Nucleus accumbens (tissue), 56 donors: ENCODE measurements at regions not wholly inside any gene's neighbourhood (a gene's known extent, or its start where the extent isn't known, plus 50 kb on each side); places are given as distances from the start of the nearest gene placed in this dataset.

ENCODE experiments used
- DNase-seq, 56 donors: peaks; one replicate each; lab custom pipeline; 2025; lab: John Stamatoyannopoulos, UW

- no peak for DNase-seq
Measured at GRCh38 chr1:24995140-24995539, 65.1 kb upstream of the RUNX3 start.

DNA sequence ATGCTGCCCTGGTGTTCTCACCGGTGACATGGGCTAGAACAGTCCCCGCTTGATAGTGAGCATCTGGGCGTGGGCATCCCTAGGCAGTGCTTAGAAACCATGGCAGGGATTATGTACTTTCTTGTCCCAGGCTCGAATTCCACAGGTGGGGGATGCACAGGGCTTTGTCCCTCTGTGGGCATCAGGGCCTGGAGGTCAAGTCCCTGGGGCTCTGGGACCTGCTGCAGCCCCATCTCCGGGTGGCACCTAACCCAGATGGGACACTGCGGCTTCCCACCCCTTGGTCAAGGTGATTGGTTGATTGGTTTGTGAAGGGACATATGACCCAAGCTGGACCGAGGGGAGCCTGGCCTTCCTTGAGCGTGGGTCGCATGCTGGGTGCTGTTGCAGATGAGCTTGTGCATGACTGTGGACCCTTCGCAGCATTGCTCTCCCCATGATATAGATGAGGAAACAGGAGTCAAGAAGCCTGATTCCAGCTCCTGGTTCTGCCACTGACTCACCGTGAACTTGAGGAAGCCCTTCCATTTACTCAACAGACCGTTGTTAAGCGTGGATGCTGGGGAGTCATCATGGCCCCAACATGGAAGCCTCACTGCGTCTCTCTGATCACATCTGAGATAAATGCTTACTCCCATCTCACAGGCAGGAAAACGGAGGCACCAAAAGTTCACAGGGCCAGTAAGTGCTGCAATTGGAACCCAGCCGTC, 64.0 kb upstream of the RUNX3 start:
- no peak for DNase-seq

DNA sequence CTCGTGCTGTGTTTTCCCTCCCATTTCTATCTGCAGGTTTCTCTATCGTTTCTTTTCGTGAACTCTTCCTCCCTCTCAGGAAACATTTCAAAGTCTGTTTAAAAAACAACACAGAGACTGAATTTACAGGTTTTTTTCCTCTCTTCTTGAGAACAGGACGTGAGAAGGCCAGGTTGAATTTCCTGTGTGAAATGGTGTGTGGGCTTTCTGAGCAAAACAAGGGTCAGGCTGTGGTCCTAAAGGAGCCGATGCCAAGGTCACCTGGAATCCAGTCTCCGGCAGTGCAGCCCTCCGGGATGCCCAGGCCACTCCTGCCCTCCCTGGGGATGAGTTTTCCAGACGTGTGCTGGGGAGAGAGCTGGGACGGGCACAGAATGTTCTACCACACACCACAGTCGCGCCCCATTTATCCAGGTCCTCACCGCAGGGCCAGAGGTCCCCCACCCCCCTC, 62.7 kb upstream of the RUNX3 start:
- DNase-seq: no peak

- DNase-seq: no peak
Measured at GRCh38 chr1:24992124-24992760, 62.2 kb upstream of the RUNX3 start.

DNA sequence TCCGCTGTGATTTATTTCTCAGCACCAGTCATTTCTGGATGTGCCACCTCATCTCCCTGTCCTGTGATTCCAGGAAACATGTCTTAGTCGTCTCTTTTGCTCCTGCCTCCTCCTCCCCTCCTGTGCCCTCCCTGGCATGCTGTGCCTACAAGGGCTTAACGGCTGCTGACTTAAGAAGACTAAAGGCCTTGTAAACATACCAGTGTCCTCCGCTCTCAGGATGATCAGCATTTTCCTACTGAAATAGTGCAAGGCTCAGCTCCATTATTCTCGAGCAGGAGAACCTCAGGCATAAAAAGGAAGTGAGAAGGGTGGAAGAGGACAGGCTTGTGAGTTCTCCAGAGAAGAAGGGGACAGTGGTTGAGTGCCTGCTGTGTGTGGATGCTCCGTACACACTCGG, 61.6 kb upstream of the RUNX3 start:
- DNase-seq: no peak

GRCh38 chr1:24990779-24991641, 60.9 kb upstream of the RUNX3 start:
- no peak for DNase-seq

GRCh38 chr1:24990136-24990535, 60.1 kb upstream of the RUNX3 start:
- no peak for DNase-seq

- no peak for DNase-seq
Measured at GRCh38 chr1:24989082-24989481, 59.0 kb upstream of the RUNX3 start.

DNA sequence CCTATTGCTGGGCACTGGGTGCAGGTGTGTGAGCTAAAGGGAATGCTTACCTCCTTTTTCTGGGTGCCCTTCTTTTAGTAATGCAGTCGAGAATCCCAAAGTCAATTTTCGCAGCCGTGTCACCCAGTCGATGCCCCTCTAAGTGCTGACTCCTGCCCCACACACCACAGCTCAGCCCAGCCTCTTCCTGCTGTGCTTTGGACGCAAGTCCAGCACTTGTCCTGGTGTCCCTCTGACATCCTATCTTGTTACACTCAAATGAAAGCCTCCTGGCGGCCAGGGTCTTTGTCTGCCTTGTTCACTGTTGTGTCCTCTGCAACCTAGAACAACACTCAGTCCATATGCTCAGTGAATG, 58.5 kb upstream of the RUNX3 start:
- no peak for DNase-seq

GRCh38 chr1:24987875-24988557, 57.9 kb upstream of the RUNX3 start:
- DNase-seq: no peak

- DNase-seq: no peak
Measured at GRCh38 chr1:24987424-24987823, 57.3 kb upstream of the RUNX3 start.

- peak in 5 of 56 donors; percentile 6 to 27 (median 15) for DNase-seq
Measured at GRCh38 chr1:24986372-24986965, 56.4 kb upstream of the RUNX3 start.

DNA sequence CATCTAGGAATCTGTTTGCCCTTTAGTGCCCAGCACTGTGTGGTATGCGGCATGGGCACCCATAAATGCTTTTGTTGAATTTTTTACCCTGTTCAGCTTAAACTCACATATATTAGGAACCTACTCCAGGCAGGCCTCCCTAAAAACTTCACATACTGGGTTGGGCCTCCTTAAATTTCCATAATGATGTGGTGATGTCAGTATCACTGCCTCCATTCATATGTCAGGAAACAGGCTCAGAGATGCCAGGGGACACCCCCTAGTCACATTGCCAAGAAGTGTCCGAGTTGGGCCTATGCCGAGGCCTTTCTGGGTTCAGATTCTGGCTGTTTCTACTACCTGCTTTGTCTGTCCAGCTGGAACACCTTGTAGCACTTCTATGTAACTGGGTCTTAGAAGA, 55.7 kb upstream of the RUNX3 start:
- DNase-seq: no peak

DNA sequence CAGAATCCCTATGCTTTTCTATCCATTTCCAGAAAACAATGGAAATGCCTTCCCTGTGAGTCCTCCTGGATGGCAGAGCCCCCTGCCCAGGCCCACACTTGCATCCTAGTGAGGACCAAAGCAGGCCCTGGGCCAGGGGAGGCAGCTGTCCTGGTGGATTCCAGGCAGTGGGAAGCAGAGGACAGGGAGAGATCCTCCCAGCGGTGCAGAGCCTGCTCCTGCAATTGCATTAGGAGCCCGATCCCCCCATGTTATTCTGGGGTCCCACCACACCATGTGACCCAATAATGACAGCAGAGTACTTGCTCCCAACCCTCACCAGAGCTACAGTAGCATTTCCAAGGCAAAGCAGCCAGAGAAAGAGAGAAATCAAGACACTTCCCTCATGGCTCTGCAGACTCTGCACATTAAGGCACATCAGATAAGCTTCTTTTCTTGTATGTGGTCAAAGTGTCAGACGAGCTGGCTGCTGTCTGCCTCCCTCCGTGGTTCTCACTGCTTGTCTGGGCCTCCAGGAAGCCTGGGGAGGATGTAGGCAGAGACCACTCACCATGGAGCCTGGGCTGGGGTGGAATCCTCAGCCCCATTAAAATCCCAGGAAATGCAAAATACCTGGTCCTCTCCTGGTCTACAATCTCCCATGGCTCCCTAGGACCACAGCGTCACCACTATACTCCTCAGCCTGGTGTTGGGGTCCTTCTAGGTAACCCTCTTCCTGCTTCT, 54.9 kb upstream of the RUNX3 start:
- DNase-seq: no peak

- no peak for DNase-seq
Measured at GRCh38 chr1:24984300-24984699, 54.2 kb upstream of the RUNX3 start.

- no peak for DNase-seq
Measured at GRCh38 chr1:24983006-24983680, 53.1 kb upstream of the RUNX3 start.

GRCh38 chr1:24981631-24982005, 51.5 kb upstream of the RUNX3 start:
- DNase-seq: no peak

- no peak for DNase-seq
Measured at GRCh38 chr1:24980836-24981630, 51.0 kb upstream of the RUNX3 start.
